SU-DHL-6 (cell line): ENCODE measurements at regions not wholly inside any gene's neighbourhood (a gene's known extent, or its start where the extent isn't known, plus 50 kb on each side); places are given as distances from the start of the nearest gene placed in this dataset.

Experiments
- EZH2phosphoT487 ChIP-seq: fragments of 200-600 bp; sonication (generic), shearing (Covaris generic); conservative IDR thresholded peaks from 2 replicates; pipeline ENCODE4 v1.6.1; 2018; ENCODE audit warnings: mild to moderate bottlenecking, antibody characterized with exemption, low read length, moderate library complexity, mixed read lengths
- TF ChIP-seq, protein P1 (sequence below): fragments of 200-600 bp; sonication (generic); IDR thresholded peaks from one replicate; pipeline ENCODE4 v1.5.1; 2017; ENCODE audit warnings: antibody characterized with exemption, mild to moderate bottlenecking, low read length, moderate library complexity; ENCODE audit not compliant: insufficient read depth, poor library complexity, severe bottlenecking

DNA sequence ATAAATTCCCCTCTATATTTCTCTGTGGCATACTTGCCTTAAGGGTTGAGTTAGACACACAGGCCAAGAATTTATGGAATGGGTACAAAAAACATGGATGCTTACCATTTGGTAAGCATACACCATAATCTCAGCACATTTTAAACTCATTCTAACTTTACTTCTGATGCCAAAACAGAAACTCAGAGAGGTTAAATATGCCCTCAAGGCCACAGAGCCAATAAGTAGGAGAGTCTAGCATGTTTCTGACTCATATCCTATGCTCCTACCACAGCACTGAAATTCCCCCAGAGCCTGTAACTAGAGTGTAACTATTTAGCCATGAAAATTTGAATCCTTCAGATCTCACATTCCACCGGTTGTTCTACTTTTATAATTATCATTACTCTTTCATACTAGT lies 559.7 kb downstream of the ACTL7B start:
- TF ChIP-seq EZH2phosphoT487, result no peak
- TF ChIP-seq, protein P1, sequence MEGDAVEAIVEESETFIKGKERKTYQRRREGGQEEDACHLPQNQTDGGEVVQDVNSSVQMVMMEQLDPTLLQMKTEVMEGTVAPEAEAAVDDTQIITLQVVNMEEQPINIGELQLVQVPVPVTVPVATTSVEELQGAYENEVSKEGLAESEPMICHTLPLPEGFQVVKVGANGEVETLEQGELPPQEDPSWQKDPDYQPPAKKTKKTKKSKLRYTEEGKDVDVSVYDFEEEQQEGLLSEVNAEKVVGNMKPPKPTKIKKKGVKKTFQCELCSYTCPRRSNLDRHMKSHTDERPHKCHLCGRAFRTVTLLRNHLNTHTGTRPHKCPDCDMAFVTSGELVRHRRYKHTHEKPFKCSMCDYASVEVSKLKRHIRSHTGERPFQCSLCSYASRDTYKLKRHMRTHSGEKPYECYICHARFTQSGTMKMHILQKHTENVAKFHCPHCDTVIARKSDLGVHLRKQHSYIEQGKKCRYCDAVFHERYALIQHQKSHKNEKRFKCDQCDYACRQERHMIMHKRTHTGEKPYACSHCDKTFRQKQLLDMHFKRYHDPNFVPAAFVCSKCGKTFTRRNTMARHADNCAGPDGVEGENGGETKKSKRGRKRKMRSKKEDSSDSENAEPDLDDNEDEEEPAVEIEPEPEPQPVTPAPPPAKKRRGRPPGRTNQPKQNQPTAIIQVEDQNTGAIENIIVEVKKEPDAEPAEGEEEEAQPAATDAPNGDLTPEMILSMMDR, result no peak
